Activated gamma-delta T cell treated with Interleukin-2 at 50 U/mL for 16 hours (primary cell): ENCODE measurements at regions not wholly inside any gene's neighbourhood (a gene's known extent, or its start where the extent isn't known, plus 50 kb on each side); places are given as distances from the start of the nearest gene placed in this dataset.
"Not testable (repeated sequence)": the region's sequence is repeated elsewhere in the genome, so short reads cannot be mapped to it uniquely, and the experiment has no call there.

Experiments
- DNase-seq: peaks from one replicate; pipeline ENCODE4 v3.0.0-alpha.2; 2020

DNA sequence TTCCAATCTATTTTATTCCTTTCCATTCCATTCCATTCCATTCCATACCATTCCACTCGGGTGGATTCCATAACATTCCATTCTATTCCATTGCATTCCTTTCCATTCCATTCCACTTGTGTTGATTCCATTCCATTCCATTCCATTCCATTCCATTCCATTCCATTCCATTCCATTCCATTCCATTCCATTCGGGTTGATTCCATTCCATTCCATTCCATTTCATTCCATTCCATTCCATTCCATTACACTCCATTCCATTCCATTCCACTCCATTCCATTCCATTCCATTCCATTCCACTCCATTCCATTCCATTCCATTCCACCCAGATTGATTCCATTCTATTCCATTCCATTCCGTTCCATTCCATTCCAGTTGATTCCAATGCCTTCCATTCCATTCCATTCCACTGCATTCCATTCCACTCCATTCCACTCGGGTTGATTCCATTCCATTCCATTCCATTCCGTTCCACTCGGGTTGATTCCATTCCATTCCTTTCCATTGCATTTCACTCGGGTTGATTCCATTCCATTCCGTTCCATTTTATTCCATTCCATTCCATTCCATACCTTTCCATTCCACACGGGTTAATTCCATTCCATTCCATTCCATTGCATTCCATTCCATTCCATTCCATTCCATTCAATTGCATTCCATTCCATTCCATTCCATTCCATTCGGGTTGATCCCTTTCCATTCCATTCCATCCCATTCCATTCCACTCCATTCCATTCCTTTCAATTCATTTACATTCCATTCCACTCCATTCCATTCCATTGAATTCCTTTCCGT is 168.4 kb downstream of the CWH43 start:
- not testable (repeated sequence) for DNase-seq

DNA sequence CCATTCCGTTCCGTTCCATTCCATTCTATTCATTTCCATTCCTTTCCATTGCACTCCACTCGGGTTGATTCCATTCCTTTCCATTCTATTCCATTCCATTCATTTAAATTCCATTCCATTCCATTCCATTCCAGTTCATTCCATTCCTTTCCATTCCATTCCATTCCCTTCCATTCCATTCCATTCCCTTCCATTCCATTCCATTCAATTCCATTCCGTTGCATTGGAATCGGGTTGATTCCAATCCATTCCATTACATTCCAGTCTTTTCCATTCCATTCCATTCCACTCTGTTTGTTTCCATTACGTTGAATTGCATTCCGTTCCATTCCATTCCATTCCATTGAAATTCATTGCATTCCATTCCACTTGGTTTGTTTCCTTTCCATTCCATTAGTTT is 169.2 kb downstream of the CWH43 start:
- DNase-seq = not testable (repeated sequence)

DNA sequence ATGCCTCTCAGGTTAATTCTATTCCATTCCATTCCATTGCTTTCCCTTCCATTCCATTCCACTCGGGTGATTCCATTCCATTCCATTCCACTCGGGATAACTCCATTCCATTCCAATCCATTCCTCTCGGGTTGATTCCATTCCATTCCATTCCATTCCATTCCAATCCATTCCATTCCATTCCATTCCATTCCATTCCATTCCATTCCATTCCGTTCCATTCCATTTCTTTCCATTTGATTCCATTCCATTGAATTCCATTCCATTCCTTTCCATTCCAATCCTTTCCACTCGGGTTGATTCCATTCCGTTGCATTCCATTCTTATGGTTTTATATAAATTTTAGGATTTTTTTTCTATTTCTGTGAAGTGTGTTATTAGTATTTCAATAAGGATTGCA is 170.2 kb downstream of the CWH43 start:
- not testable (repeated sequence) for DNase-seq

DNA sequence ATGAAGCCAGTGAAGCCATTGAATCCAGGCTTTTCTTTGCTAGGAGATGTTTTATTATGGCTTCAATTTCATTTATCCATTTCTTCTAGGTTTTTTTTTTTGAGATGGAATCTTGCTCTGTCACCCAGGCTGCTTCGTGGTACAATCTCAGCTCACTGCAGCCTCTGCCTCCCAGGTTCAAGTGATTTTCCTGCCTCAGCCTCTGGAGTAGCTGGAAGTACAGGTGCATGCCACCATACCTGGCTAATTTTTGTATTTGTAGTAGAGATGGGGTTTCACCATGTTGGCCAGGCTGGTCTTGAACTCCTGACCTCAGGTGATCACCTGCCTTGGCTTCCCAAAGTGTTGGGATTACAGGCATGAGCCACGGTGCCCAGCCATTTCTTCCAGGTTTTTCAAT is 171.6 kb downstream of the CWH43 start:
- not testable (repeated sequence) for DNase-seq

DNA sequence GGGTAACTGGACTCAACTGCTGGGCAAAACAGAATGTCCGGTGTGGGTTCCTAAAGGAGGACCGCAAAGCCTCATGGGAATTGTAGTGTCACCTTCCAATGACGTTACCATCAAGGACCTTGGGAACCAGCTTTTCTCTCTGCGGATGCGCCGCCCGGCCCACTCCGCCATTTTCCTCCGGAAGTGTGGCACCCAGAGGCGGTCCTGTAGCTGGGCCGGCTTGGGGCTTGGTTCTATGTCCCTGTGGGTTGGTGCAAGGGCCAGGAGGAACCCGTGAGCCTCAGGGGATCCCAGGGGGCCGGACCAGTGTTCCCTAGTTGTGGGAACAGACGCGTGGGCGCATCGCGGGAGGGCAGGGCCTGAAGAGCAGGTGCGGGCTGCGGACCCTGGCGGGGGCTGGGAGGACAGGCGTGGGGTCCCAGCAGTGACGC is 175.1 kb downstream of the CWH43 start:
- not testable (repeated sequence) for DNase-seq

DNA sequence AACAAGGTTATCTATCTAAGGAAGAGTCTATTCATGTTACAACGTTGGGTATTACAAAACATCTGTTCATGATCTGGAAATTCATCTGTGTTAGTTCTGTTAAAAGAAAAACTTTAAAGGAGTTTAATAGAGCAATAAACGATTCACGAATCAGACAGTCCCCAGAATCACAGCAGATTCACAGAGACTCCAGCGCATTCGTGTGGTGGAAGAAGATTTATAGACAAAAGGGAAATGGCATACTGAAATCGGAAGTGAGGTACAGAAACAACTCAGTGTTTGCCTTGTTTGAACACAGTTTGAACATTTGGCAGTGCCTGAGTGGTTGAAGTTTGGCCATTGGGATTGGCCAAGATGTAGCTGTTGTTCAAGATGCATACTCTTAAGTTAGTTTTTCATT is 178.8 kb downstream of the CWH43 start:
- not testable (repeated sequence) for DNase-seq

DNA sequence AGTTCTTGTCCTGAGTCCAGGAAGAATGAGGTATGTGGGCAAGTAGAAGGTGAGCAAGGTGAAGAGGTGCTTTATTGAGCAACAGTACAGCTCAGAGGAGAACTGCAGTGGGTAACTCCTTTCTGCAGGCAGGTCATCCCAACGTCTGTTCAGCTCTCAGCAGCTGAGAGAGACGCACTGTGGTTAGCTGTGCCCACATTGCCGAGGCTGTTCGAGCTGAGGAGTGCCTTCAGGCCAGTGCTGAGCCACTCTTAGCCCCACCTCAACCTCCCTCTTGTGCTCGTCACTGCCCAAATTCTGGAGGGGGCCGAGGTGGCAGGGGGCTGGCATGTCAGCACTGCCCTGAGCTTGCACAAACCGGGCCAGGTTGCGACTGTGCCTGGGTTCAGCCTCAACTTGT is 191.8 kb downstream of the CWH43 start:
- DNase-seq = not testable (repeated sequence)

DNA sequence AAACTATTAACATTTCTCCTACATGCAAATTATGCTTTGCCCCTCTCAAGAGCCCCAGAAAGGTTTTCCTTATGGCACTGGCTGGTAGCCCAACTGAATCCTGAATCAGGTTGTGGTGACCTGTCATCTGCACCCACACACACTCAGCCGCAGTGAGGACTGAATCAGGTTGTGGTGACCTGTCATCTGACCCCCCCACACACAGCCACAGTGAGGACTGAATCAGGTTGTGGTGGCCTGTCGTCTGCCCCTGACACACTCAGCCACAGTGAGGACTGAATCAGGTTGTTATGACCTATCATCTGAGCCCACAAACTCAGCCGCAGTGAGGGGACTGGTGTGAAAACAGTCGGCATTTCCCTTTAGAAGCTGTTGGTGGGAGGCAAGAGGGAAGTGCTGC is 195.0 kb downstream of the CWH43 start:
- DNase-seq = not testable (repeated sequence)

DNA sequence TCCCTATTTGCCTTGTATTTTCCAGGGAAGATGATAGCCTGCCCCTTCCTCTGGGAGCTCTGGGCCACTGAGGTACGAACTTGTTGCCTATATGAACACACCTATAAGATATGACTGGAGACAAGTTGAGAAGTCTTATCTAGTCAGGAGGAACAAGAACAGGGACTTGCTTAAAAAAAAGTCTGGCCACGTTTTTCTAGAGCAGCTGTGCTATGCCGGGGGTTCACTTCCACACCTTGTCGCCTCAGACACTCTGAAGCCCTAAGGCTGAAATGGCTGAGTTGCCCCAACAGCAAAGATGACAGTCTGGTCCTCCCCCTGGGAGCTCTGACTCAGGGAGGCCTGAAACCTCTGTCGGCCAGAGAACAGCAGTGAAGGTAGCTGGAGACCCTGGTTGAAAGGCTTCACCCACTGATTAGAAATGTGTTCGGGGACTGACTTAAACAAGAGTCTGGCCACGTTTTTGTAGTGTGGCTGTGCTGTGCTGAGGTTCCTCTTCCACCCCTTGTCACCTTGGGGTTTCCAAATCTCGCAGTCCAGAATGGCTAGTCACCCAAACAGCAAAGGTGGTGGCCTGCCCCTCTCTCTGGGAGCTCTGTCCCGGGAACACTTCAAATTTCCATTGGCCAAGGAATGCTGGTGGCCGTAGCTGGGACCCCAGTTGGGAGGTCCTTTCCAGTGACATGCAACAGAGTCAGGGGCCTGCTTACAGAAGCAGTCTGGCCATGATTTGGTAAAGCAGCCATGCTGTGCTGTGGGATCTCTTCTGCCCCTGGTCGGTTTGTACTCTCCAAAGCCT is 225.5 kb downstream of the CWH43 start:
- not testable (repeated sequence) for DNase-seq

DNA sequence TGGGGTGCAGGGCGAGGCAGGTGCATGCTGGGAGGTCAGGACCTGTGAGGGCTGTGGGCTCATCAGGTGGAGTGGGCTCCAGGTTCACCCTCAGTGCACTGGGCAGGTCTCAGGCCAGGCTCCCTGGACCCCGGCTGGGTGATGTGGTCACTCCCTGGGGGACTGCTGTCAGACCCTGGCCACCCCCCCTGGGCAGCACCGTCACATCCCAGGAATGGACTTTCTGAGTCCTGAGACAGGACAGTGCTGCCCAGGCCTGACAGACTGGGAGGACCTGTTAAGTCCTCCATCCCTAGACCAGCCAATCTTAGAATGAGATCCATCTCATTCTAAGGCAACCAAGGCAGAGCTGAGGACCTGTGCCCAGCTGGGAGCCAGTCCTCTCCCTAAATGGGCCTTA is 227.2 kb downstream of the CWH43 start:
- DNase-seq = not testable (repeated sequence)

DNA sequence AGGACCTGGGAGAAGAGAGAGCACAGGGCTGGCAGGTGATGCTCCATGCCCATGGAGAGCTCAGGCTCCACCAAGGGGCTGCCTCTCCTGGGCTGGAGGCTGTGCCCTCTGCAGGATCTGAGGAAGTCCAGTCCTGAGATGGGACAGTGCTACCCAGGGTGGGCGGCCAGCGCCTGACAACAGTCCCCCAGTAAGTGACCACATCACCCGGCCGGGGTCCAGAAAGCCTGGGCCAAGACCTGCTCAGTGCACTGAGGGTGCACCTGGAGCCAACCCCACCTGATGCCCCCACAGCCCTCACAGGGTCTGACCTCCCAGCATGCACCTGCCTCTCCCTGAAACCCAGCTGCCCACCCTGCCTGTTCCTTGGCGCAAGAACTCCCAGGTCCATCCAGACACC is 227.7 kb downstream of the CWH43 start:
- not testable (repeated sequence) for DNase-seq

DNA sequence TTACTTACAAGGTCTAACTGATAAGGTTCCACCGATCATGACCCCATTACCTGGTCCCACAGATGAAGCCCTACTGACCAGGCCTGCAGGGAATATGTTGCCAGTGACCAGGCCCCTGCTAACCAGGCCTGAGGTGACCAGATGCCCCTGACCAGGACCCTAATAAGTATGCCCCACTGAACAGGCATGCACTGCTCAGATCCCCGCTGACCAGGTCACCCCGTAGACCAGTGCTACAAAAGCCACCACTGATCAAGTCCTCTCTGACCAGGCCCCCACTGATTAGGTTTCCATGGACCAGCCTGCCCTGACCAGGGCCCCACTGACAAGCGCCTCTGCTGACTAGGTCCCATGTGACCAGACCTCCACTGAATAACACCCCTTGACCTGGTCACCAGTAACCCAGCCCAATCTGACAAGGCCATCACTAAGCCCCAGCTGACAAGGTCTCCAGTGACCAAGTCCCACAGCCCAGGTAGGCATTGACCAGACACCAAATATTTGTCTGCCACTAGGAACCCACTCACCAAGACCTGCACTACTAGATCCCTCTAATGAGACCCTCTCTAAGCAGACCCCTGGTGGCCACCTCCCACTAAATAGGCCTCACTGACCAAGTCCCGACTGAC is 228.5 kb downstream of the CWH43 start:
- DNase-seq = not testable (repeated sequence)

DNA sequence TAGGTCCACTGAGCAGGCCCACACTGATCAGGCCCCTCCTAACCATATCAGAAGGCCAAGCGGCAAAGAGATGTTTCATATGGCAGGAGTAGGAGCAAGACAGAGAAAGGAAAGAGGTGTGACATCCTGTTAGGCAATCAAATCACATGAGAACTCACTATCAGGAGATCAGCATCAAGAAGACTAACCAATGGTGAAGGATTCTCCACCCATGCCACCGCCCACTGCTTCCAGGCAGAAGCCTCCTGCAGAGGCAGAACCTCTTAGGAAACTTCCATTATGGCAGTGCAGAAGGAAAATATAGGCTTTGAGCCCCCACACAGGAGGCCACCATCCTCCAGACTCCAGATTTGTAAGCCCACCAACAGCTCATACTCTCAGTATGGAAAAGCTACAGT is 229.0 kb downstream of the CWH43 start:
- DNase-seq = not testable (repeated sequence)

DNA sequence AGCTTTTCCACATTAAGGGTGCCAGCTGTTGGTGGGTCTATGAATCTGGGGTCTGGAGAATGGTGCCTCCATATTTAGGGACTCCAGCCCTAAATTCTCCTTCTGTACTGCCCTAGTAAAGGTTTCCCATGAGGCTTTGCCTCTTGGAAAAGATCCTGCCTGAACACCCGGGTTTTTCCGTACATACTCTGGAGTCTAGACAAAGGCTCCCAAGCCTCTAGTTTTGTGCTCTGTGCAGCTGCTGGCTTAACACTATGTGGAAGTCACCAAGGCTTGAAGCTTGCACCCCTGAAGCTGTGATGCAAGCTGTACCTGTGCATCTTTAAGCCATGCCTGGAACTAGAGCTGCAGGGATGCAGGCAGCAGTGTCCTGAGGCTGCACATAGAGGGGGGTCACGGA is 230.5 kb downstream of the CWH43 start:
- DNase-seq = not testable (repeated sequence)

DNA sequence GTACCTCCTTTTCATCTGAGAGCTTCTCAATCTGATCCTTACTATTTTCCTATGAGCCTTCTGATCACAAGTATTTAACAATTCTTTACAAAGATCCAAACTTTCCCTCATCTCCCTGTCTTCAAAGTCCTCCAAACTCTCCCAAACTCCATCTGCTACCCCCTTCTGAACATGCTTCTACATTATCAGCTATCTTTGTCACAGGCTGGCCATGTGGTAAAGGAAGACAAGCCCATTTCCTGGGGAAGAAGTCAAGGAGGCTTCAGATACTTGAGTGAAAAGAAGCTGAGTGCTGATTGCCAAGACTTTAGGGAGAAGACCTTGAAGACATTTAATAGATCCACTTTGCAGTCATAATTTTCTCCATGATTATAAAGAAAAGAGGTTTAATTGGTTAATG is 231.4 kb downstream of the CWH43 start:
- no peak for DNase-seq

DNA sequence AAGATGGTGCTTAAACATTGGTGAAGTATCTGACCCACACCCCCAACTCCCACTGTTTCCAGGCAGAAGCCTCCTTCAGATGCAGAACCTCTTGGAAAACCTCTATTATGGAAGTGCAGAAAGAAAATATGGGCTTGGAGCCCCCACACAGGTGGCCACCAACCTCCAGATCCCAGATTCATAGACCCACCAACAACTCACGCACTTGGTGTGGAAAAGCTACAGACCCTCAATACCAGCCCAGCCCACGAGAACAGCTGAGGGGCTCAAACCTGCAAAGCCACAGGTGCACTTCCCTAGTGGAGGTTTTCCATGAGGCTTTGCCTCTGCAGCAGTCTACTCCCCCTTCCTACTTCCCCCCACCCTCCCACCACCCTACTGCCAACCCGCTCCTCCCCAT is 232.0 kb downstream of the CWH43 start:
- not testable (repeated sequence) for DNase-seq

DNA sequence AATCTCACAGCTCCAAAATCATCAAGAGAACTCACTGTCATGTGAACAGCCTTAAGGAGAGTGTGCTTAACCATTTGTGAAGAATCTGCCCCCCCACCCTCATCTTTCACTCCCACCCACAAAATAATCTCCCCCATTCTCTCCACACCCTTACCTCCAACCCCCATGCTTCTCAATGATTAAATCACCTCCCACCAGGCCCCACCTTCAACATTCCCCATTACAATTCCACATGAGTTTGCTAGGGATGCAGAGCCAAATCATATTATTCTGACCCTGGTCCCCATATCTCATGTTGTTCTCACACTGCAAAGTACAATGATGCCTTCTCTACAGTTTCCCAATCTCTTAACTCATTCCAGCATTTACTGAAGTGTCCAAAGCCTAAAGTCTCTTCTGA is 232.9 kb downstream of the CWH43 start:
- DNase-seq = not testable (repeated sequence)

DNA sequence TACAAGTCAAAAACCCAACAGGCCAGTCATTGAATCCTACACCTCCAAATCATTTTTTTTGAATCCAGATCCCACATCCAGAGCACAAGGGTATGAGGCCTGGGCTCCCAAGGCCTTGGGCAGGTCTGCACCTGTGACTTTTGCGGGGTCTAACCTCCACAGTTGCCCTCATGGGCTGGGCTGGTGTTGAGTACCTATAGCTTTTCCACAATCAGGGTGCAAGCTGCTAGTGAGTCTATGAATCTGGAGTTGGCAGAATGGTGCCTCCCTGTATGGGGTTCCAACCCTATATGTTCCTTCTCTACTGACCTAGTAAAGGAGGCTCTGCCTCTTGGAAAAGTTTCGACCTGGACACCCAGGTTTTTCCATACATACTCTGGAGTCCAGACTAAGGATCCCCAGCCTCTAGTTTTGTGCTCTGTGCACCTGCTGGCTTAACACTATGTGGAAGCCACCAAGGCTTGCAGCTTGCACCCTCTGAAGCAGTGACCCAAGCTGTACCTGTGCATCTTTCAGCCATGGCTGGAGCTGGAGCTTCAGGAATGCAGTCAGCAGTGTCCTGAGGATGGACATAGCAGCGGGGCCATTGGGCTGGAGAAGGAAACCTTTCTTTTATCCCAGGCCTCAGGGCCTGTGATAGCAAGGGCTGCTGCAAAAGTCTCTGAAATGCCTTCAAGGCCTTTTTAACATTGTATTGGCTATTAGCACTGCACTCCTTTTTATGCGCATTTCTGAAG is 233.6 kb downstream of the CWH43 start:
- not testable (repeated sequence) for DNase-seq

DNA sequence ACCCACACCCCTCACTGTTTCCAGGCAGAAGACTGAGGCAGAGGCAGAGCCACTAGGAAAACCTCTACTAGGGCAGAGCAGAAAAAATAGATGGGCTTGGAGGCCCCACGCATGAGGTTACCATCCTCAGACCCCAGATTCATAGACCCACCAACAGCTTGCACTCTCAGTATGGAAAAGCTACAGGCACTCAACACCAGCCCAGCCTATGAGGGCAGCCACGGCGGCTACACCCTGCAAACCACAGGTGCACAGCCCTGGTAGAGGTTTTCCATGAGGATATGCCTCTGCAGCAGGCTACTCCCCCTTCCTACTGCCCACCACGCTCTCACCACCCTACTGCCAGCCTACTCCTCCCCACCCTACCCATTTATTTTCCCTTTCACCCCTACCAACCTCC is 235.1 kb downstream of the CWH43 start:
- no peak for DNase-seq

DNA sequence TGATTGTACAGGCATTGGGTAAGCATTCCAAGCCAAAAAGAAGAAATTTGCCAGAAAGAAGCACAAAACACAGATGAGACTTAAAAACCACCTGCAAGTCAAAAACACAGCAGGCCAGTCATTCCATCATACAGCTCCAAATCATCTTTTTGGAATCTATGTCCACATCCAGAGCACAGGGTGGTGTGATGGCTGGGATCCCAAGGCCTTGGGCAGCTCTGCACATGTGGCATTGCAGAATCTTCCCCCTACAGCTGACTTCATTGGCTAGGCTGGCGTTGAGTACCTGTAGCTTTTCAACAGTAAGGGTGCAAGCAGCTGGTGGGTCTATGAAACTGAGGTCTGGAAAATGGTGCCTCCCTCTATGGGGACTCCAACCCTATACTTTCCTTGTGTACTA is 236.7 kb downstream of the CWH43 start:
- DNase-seq = not testable (repeated sequence)

DNA sequence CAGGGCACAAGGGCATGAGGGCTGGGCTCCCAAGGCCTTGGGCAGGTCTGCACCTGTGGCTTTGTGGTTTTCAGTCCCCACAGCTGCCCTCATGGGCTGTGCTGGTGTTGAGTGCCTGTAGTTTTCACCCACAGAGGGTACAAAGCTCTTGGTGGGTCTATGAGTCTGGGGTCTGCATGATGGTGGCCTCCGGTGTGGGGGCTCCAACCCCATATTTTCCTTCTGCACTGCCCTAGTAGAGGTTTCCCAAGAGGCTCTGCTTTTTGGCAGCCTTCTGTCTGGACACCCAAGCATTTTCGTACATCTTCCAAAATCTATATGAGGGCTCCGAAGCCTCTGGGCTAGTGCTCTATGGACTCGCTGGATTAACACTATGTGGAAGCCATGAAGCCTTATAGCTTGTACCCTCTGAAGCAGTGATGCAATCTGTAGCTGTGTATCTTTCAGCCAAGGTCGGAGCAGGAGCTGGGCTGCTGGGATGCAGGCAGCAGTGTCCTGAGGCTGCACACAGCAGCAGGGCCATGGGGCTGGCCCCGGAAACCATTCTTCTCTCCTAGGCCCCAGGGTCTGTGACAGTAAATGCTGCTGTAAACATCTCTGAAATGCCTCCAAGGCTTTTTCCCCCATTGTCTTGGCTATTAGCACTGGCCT is 240.3 kb downstream of the CWH43 start:
- DNase-seq = not testable (repeated sequence)

DNA sequence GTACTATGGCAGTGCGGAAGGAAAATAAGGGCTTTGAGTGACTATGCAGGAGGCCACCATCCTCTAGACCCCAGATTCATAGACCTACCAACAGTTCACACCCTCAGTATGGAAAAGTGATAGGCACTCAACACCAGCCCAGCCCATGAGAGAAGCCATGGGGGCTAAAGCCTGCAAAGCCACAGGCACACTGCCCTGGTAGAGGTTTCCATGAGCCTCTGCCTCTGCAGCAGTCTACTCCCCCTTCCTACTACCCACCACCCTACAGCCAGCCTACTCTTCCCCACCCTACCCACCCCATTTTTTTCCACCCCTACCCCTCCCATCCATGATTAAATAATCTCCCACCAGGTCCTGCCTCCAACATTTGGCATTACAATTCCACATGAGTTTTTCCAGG is 241.9 kb downstream of the CWH43 start:
- DNase-seq = not testable (repeated sequence)
